GM03348 (cell line): ENCODE measurements at regions not wholly inside any gene's neighbourhood (a gene's known extent, or its start where the extent isn't known, plus 50 kb on each side); places are given as distances from the start of the nearest gene placed in this dataset.

Experiments
- DNase-seq: peaks from one replicate; pipeline ENCODE4 v3.0.0; 2012; ENCODE audit warnings: low spot score

DNA sequence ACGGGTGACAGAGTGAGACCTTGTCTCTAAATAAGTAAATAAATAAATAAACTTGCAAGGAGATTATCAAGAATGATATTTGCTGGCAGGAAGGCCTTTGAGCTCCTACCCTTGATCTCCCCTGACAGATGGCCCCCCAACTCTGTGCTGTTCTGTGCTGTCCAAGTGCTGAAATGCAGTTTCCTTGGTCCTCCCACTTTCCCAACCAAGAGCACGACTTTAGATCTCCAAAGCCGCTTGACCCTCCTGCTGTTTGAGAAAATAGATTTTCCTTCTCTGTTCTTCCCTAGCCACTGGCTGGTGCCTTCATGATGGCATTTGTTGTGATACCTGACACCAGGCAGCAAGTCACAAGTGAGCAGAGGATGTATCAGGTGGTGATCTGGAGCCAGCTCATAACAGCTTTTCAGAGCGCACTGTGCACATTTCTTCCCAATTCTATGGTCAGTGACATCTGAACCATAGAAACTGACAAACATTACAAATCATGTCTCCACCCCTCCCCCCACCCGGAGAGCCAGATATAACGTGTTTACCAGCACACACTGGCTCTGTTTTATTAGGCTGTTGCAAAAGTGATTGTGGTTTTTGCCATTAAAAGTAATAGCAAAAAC is 80.0 kb upstream of the PUM3 start:
- DNase-seq, result no peak

DNA sequence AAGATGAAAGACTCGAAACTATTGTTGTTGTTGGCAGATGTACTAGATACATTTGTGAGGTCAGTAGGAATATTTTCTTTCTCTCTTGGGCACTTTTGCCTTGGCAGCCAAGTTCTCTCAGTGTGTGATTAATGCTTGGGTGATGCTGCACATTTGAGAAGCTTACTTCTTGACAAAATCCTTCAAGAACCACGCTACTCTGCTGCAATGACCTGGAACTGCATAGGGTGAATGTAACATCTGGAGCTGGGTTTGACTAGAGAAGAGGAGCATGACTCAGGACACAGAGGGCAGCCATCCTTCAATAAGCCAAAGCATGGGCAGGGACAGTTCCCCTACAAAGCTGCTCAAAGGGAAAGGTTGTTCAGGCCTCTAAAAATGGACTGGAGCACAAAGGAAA is 75.5 kb upstream of the PUM3 start:
- peak; percentile 8 for DNase-seq

DNA sequence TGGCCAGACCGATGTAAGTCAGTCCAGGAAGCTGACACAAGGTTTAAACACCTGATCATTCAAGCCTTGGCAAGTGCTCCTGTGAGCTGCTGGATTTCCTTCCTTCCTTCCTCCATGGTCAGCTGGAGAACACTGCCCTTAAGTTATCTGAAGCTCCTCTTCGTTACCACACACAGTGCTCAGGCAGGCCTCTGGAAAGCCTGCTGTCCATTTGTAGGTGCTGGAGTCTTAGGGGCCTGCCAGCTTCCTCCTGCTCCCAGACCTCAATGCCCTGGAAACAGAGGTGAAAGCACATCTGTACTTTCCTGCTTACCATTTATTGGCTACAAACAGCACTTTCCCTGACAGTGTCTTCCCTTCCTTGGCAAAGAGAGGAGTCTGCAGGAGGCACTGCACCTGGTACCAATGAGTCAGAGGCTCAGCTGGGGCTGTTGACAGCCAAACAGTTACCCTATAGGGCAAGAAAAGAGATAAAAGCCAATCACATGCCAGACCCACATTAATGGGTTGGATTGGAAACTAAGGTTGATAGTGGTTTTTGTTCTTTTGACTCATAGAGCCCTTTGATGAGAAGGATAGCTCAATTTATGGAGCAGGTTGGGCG is 72.6 kb upstream of the PUM3 start:
- no peak for DNase-seq

DNA sequence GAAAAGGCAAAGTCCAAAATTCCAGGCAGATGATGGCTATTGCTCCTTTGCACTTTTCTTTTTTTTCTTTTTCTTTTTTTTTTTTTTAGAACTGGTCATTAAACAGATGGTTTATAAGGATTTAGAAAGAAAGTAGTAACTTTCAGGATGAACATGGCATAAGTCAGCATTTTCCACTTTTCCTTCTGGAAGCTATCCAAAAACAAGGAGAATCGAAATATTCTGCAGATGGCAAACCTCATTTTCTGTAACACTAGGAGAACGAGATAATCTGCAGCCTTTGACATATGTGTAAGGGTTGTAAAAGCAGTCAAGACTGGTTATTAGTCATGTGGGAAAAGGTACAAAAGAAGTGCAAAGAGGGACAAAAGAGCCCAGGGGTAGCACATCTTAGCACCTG is 69.1 kb upstream of the PUM3 start:
- DNase-seq, result no peak

DNA sequence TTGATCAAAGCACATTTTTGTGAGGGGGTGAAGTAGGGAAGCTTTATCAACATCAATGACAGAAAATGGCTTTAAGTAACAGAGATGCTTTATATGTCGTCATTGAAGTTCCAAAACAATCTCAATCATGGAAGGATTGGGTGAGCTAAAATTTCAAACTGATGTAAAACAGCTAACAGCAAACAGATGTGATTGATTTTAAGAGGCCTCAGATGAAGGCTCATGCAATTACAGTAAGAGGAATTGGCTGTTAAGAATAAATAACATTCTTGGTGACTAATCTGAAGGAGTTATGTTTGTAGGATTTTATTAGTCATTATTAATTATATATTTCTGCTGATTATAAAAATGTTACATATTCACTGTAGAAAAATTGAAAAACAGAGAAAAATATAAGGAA is 63.5 kb upstream of the PUM3 start:
- DNase-seq, result no peak

DNA sequence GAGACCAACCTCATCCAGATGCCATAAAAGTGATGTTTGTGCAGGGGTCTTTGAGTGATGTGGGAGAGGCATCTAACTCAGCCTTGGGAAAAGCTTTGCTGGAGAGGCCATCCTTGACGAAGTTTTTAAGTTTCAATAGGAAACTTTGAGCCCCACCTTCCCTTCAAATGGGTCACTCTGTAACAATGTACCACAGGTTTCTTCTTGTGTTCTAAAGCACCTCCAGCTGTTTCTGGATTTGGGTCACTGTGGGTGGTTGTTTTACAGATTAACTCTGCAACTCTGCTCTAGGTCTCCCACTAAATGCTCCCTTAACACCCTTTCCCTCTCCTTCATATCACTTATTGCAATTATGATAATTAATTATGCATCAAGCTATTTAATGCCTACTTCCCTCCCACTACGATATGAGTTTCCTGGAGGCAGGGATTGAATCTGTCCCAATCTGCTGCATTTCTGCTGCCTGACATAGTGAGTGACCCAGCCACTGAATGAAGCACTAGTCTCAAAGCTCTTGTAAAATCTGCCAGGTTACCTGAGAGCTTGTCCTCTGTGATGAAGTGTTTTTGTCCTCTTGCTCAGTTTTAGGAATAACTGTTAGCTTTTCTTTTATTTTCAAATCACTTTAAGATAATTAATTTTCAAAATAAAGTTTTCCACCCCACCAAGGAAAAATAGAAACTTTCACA is 60.5 kb upstream of the PUM3 start:
- DNase-seq, result no peak
